Muscle layer of duodenum (tissue), 2 donors: ENCODE measurements at regions not wholly inside any gene's neighbourhood (a gene's known extent, or its start where the extent isn't known, plus 50 kb on each side); places are given as distances from the start of the nearest gene placed in this dataset.

ENCODE experiments used
- H3K27ac ChIP-seq: one replicate; pipeline ENCODE4 v1.7.0; 2013; ENCODE audit warnings: mild to moderate bottlenecking, low read length
- H3K27me3 ChIP-seq: one replicate; pipeline ENCODE4 v1.7.0; 2013; ENCODE audit warnings: low read depth, mild to moderate bottlenecking, control low read depth, low read length
- H3K36me3 ChIP-seq, 2 donors: one replicate each; pipeline ENCODE4 v1.7.0; 2013; ENCODE audit warnings: low read length in 2 of 2, control low read depth in 1 of 2, mild to moderate bottlenecking in 1 of 2; ENCODE audit not compliant: insufficient read depth in 2 of 2, control insufficient read depth in 1 of 2
- H3K4me1 ChIP-seq, 2 donors: one replicate each; pipeline ENCODE4 v1.7.0; 2013; ENCODE audit warnings: low read length in 2 of 2, mild to moderate bottlenecking in 2 of 2, control low read depth in 1 of 2, moderate library complexity in 1 of 2; ENCODE audit not compliant: insufficient read depth in 2 of 2, control insufficient read depth in 1 of 2
- H3K4me3 ChIP-seq, 2 donors: one replicate each; pipeline ENCODE4 v1.7.0; 2013; ENCODE audit warnings: low read length in 2 of 2, low read depth in 1 of 2, mild to moderate bottlenecking in 1 of 2
- H3K9me3 ChIP-seq, 2 donors: one replicate each; pipeline ENCODE4 v1.7.0; 2013; ENCODE audit warnings: low read length in 2 of 2, control low read depth in 1 of 2, mild to moderate bottlenecking in 1 of 2; ENCODE audit not compliant: control insufficient read depth in 1 of 2
- donor health status: healthy.

- H3K36me3 ChIP-seq, result no peaks in the 10 kb centered on the region
- H3K9me3 ChIP-seq, result no peaks in the 10 kb centered on the region
- no peaks in the 10 kb centered on the region for H3K27me3 ChIP-seq
- H3K27ac ChIP-seq, result no peak overlapping the region
- H3K4me1 ChIP-seq, result no peaks in the 10 kb centered on the region
- no peak overlapping the region for H3K4me3 ChIP-seq
These were observed 487.5 kb upstream of the CHRM3 start for GRCh38 chr1:238898856-238899255.

- no peaks in the 10 kb centered on the region for H3K4me1 ChIP-seq
These were observed 490.5 kb upstream of the CHRM3 start for GRCh38 chr1:238895911-238896310.

GRCh38 chr1:238892612-238893011, 493.8 kb upstream of the CHRM3 start:
- no peak overlapping the region for H3K27ac ChIP-seq
- H3K27me3 ChIP-seq, result no peaks in the 10 kb centered on the region
- no peaks in the 10 kb centered on the region for H3K4me1 ChIP-seq
- no peaks in the 10 kb centered on the region for H3K36me3 ChIP-seq
- no peaks in the 10 kb centered on the region for H3K9me3 ChIP-seq
- no peak overlapping the region for H3K4me3 ChIP-seq

More at GRCh38 chr1:238895911-238896310, 490.5 kb upstream of the CHRM3 start:
- no peak overlapping the region for H3K27ac ChIP-seq
- H3K27me3 ChIP-seq, result no peaks in the 10 kb centered on the region
- no peak overlapping the region for H3K4me3 ChIP-seq
- no peaks in the 10 kb centered on the region for H3K9me3 ChIP-seq
- no peaks in the 10 kb centered on the region for H3K36me3 ChIP-seq

GRCh38 chr1:238861342-238862066, 524.9 kb upstream of the CHRM3 start:
- Histone ChIP-seq H3K27ac (no peak overlapping the region), H3K9me3 (peaks cover 0 to 2% of the 10 kb centered on the region in 2 donors), H3K4me1 (no peaks in the 10 kb centered on the region)

GRCh38 chr1:238833919-238834318, 552.4 kb upstream of the CHRM3 start:
- H3K9me3 ChIP-seq, result peaks cover 4 to 7% of the 10 kb centered on the region in 2 donors
- no peaks in the 10 kb centered on the region for H3K4me1 ChIP-seq
- no peak overlapping the region for H3K27ac ChIP-seq
- H3K36me3 ChIP-seq, result no peaks in the 10 kb centered on the region
- H3K4me3 ChIP-seq, result no peak overlapping the region
- H3K27me3 ChIP-seq, result no peaks in the 10 kb centered on the region

More at GRCh38 chr1:238861342-238862066, 524.9 kb upstream of the CHRM3 start:
- no peaks in the 10 kb centered on the region for H3K36me3 ChIP-seq
- no peaks in the 10 kb centered on the region for H3K27me3 ChIP-seq
- H3K4me3 ChIP-seq, result no peak overlapping the region

- H3K4me1 ChIP-seq, result no peaks in the 10 kb centered on the region
- no peaks in the 10 kb centered on the region for H3K36me3 ChIP-seq
- H3K9me3 ChIP-seq, result peaks cover 4 to 7% of the 10 kb centered on the region in 2 donors
- no peak overlapping the region for H3K27ac ChIP-seq
- H3K27me3 ChIP-seq, result no peaks in the 10 kb centered on the region
- no peak overlapping the region for H3K4me3 ChIP-seq
These were observed 554.3 kb upstream of the CHRM3 start for GRCh38 chr1:238832106-238832505.

GRCh38 chr1:238830036-238830611, 556.2 kb upstream of the CHRM3 start:
- no peak overlapping the region for H3K4me3 ChIP-seq

GRCh38 chr1:238826891-238827290, 559.5 kb upstream of the CHRM3 start:
- H3K27ac ChIP-seq, result no peak overlapping the region
- no peak overlapping the region for H3K4me3 ChIP-seq
- no peaks in the 10 kb centered on the region for H3K4me1 ChIP-seq
- no peaks in the 10 kb centered on the region for H3K27me3 ChIP-seq
- no peaks in the 10 kb centered on the region for H3K36me3 ChIP-seq
- H3K9me3 ChIP-seq, result peaks cover 4 to 16% of the 10 kb centered on the region in 2 donors

More at GRCh38 chr1:238830036-238830611, 556.2 kb upstream of the CHRM3 start:
- peaks cover 4 to 7% of the 10 kb centered on the region in 2 donors for H3K9me3 ChIP-seq
- no peaks in the 10 kb centered on the region for H3K4me1 ChIP-seq
- no peak overlapping the region for H3K27ac ChIP-seq
- no peaks in the 10 kb centered on the region for H3K27me3 ChIP-seq
- H3K36me3 ChIP-seq, result no peaks in the 10 kb centered on the region

- no peaks in the 10 kb centered on the region for H3K27me3 ChIP-seq
- no peaks in the 10 kb centered on the region for H3K4me1 ChIP-seq
- peaks cover 0 to 9% of the 10 kb centered on the region in 2 donors for H3K9me3 ChIP-seq
- no peak overlapping the region for H3K4me3 ChIP-seq
- H3K36me3 ChIP-seq, result no peaks in the 10 kb centered on the region
- no peak overlapping the region for H3K27ac ChIP-seq
These were observed 563.0 kb upstream of the CHRM3 start for GRCh38 chr1:238823416-238823815.

GRCh38 chr1:238811211-238811879, 575.0 kb upstream of the CHRM3 start:
- no peaks in the 10 kb centered on the region for H3K9me3 ChIP-seq
- H3K27me3 ChIP-seq, result no peaks in the 10 kb centered on the region
- no peaks in the 10 kb centered on the region for H3K4me1 ChIP-seq

GRCh38 chr1:238790882-238791281, 595.5 kb upstream of the CHRM3 start:
- H3K27ac ChIP-seq, result no peak overlapping the region
- H3K36me3 ChIP-seq, result no peaks in the 10 kb centered on the region
- H3K27me3 ChIP-seq, result no peaks in the 10 kb centered on the region

More at GRCh38 chr1:238811211-238811879, 575.0 kb upstream of the CHRM3 start:
- Histone ChIP-seq H3K4me3 (no peak overlapping the region), H3K27ac (no peak overlapping the region), H3K36me3 (no peaks in the 10 kb centered on the region)

More at GRCh38 chr1:238790882-238791281, 595.5 kb upstream of the CHRM3 start:
- no peaks in the 10 kb centered on the region for H3K4me1 ChIP-seq
- no peaks in the 10 kb centered on the region for H3K9me3 ChIP-seq
- no peak overlapping the region for H3K4me3 ChIP-seq
